SK-N-SH treated with all-trans-retinoic acid at 6 μM for 48 hours (cell line): ENCODE measurements at regions not wholly inside any gene's neighbourhood (a gene's known extent, or its start where the extent isn't known, plus 50 kb on each side); places are given as distances from the start of the nearest gene placed in this dataset.

Source experiments
- ATAC-seq: fragments of 200-7000 bp; cut with Tn5 transposase; 3 replicates; pipeline ENCODE4 v1.9.1; 2020; ENCODE audit warnings: mild to moderate bottlenecking, moderate library complexity
- ARNTL ChIP-seq: fragments of 450-650 bp; formaldehyde crosslinking; IDR thresholded peaks from 2 replicates; pipeline ENCODE4 v1.5.0; 2020; ENCODE audit warnings: low read depth, mild to moderate bottlenecking, moderate library complexity, borderline replicate concordance
- BACH2 ChIP-seq: fragments of 250-450 bp; sonication (Bioruptor Pico); IDR thresholded peaks from 2 replicates; pipeline ENCODE4 v1.9.0; 2021; ENCODE audit warnings: mild to moderate bottlenecking, borderline replicate concordance
- CSDC2 ChIP-seq: fragments of 250-450 bp; sonication (Bioruptor Pico); IDR thresholded peaks from 2 replicates; pipeline ENCODE4 v1.5.0; 2020; ENCODE audit warnings: mild to moderate bottlenecking, moderate library complexity
- ESRRG ChIP-seq: fragments of 250-450 bp; sonication (Bioruptor Pico); IDR thresholded peaks from 2 replicates; pipeline ENCODE4 v1.6.1; 2021; ENCODE audit warnings: mild to moderate bottlenecking
- GLIS3 ChIP-seq: fragments of 250-450 bp; sonication (Bioruptor Pico); IDR thresholded peaks from 2 replicates; pipeline ENCODE4 v1.5.0; 2020; ENCODE audit warnings: mild to moderate bottlenecking, moderate library complexity
- ISL1 ChIP-seq: fragments of 250-450 bp; sonication (Bioruptor Pico); IDR thresholded peaks from 2 replicates; pipeline ENCODE4 v2.1.2; 2022; ENCODE audit warnings: mild to moderate bottlenecking, moderate library complexity
- PPARA ChIP-seq: fragments of 250-450 bp; sonication (Bioruptor Pico); IDR thresholded peaks from 2 replicates; pipeline ENCODE4 v1.5.0; 2020; ENCODE audit warnings: mild to moderate bottlenecking, borderline replicate concordance
- RARB ChIP-seq: fragments of 250-450 bp; sonication (Bioruptor Pico); IDR thresholded peaks from 2 replicates; pipeline ENCODE4 v1.8.0; 2021; ENCODE audit warnings: mild to moderate bottlenecking, moderate library complexity
- SNAI2 ChIP-seq: fragments of 250-450 bp; sonication (Bioruptor Pico); IDR thresholded peaks from 2 replicates; pipeline ENCODE4 v1.5.0; 2020; ENCODE audit warnings: mild to moderate bottlenecking, moderate library complexity
- ZC3H10 ChIP-seq: fragments of 250-450 bp; sonication (Bioruptor Pico); IDR thresholded peaks from 2 replicates; pipeline ENCODE4 v1.5.1; 2021; ENCODE audit warnings: mild to moderate bottlenecking, moderate library complexity
- ZFP30 ChIP-seq: fragments of 450-650 bp; formaldehyde crosslinking; IDR thresholded peaks from 2 replicates; pipeline ENCODE4 v1.5.0; 2022; ENCODE audit warnings: mild to moderate bottlenecking, moderate library complexity
- ZNF565 ChIP-seq: fragments of 450-650 bp; formaldehyde crosslinking; conservative IDR thresholded peaks from 2 replicates; pipeline ENCODE4 v1.5.0; 2020; ENCODE audit warnings: low read depth, mild to moderate bottlenecking, moderate library complexity
- ZNF70 ChIP-seq: fragments of 450-650 bp; formaldehyde crosslinking; IDR thresholded peaks from 2 replicates; pipeline ENCODE4 v1.5.0; 2020; ENCODE audit warnings: mild to moderate bottlenecking, moderate library complexity
- ZNF8 ChIP-seq: fragments of 450-650 bp; formaldehyde crosslinking; IDR thresholded peaks from 2 replicates; pipeline ENCODE4 v1.5.0; 2020; ENCODE audit warnings: mild to moderate bottlenecking, moderate library complexity
- TF ChIP-seq, protein P1 (sequence below): fragments of 250-450 bp; sonication (Bioruptor Pico); IDR thresholded peaks from 2 replicates; pipeline ENCODE4 v1.8.0; 2021; ENCODE audit warnings: low read depth, mild to moderate bottlenecking, moderate library complexity, borderline replicate concordance
- TF ChIP-seq, protein P2 (sequence below): fragments of 250-450 bp; sonication (Bioruptor Pico); IDR thresholded peaks from 2 replicates; pipeline ENCODE4 v1.5.0; 2020; ENCODE audit warnings: mild to moderate bottlenecking, moderate library complexity
- TF ChIP-seq, protein P3 (sequence below): fragments of 250-450 bp; sonication (Bioruptor Pico); IDR thresholded peaks from 2 replicates; pipeline ENCODE4 v1.8.0; 2020; ENCODE audit warnings: mild to moderate bottlenecking, moderate library complexity, borderline replicate concordance
- TF ChIP-seq, protein P4 (sequence below): fragments of 250-450 bp; sonication (Bioruptor Pico); IDR thresholded peaks from 2 replicates; pipeline ENCODE4 v1.5.1; 2020; ENCODE audit warnings: low read depth, mild to moderate bottlenecking, moderate library complexity
- TF ChIP-seq, protein P5 (sequence below): fragments of 250-450 bp; sonication (Bioruptor Pico); IDR thresholded peaks from 2 replicates; pipeline ENCODE4 v1.5.1; 2021; ENCODE audit warnings: mild to moderate bottlenecking, moderate library complexity

DNA sequence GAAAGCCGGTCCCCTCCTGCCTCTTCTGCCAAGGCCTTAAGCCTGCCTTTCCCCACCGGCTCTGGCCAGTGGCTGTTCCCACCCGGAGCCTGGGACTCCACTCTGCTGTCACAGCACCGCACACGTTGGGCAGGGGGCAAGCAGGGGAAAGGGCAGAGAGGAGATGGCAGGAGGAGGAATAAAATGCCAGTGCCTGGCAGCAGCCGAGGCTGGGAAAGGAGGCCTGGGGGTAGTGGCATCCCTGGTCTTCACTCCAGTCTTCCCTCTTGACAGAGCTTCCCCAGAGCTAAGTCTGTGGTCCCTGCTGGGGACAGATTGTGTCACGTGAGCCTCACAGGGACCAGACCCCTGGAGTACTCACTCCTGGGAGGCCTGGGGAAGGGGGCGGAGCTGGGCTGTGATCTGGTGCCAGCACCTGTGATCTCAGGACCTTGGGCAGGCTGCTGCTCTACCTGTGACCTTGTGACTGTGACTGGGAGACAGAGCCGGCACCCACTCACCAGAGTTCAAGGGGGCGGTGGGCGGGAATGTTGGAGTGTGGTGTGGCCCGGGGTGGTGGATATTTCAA is 97.2 kb upstream of the GSE1 start:
- ATAC-seq = no peak
- TF ChIP-seq RARB (CRISPR knock-in tag) (no peak), BACH2 (no peak), ISL1 (CRISPR knock-in tag) (no peak), ZC3H10 (CRISPR knock-in tag) (no peak), ZNF70 (CRISPR knock-in tag) (no peak), GLIS3 (CRISPR knock-in tag) (no peak), SNAI2 (CRISPR knock-in tag) (no peak), ZNF565 (CRISPR knock-in tag) (no peak), ARNTL (CRISPR knock-in tag) (no peak)
- TF ChIP-seq, protein P1, sequence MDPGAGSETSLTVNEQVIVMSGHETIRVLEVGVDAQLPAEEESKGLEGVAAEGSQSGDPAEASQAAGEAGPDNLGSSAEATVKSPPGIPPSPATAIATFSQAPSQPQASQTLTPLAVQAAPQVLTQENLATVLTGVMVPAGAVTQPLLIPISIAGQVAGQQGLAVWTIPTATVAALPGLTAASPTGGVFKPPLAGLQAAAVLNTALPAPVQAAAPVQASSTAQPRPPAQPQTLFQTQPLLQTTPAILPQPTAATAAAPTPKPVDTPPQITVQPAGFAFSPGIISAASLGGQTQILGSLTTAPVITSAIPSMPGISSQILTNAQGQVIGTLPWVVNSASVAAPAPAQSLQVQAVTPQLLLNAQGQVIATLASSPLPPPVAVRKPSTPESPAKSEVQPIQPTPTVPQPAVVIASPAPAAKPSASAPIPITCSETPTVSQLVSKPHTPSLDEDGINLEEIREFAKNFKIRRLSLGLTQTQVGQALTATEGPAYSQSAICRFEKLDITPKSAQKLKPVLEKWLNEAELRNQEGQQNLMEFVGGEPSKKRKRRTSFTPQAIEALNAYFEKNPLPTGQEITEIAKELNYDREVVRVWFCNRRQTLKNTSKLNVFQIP (CRISPR knock-in tag) = no peak
- TF ChIP-seq, protein P2, sequence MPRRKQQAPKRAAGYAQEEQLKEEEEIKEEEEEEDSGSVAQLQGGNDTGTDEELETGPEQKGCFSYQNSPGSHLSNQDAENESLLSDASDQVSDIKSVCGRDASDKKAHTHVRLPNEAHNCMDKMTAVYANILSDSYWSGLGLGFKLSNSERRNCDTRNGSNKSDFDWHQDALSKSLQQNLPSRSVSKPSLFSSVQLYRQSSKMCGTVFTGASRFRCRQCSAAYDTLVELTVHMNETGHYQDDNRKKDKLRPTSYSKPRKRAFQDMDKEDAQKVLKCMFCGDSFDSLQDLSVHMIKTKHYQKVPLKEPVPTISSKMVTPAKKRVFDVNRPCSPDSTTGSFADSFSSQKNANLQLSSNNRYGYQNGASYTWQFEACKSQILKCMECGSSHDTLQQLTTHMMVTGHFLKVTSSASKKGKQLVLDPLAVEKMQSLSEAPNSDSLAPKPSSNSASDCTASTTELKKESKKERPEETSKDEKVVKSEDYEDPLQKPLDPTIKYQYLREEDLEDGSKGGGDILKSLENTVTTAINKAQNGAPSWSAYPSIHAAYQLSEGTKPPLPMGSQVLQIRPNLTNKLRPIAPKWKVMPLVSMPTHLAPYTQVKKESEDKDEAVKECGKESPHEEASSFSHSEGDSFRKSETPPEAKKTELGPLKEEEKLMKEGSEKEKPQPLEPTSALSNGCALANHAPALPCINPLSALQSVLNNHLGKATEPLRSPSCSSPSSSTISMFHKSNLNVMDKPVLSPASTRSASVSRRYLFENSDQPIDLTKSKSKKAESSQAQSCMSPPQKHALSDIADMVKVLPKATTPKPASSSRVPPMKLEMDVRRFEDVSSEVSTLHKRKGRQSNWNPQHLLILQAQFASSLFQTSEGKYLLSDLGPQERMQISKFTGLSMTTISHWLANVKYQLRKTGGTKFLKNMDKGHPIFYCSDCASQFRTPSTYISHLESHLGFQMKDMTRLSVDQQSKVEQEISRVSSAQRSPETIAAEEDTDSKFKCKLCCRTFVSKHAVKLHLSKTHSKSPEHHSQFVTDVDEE (CRISPR knock-in tag) = no peak

DNA sequence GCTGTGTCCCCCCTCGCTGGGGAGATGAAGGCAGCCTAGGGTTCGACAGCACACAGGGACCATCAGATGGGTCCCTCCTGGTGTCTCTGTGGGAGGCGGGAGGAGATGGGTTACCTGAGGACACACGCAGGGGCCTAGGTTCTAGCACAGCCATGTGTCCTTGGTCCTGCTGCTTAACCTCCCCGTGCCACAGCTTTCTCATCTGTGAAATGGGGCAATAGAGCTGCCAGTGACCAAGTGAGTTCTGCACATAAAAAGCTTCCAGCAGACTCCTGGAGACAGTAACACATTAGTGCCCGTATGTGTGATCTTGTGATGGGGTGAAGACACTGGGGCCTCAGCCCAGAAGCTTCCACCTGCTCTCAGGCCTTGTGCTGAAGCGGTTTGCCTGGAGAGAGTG is 96.0 kb upstream of the GSE1 start:
- ATAC-seq = no peak

More for the DNA sequence above, 96.0 kb upstream of the GSE1 start:
- TF ChIP-seq, protein P2 (CRISPR knock-in tag) = no peak
- TF ChIP-seq ZNF70 (CRISPR knock-in tag) (no peak), ISL1 (CRISPR knock-in tag) (no peak), RARB (CRISPR knock-in tag) (no peak), ARNTL (CRISPR knock-in tag) (no peak), PPARA (no peak), ESRRG (CRISPR knock-in tag) (no peak), CSDC2 (CRISPR knock-in tag) (no peak), ZNF8 (CRISPR knock-in tag) (no peak), SNAI2 (CRISPR knock-in tag) (no peak), ZFP30 (CRISPR knock-in tag) (no peak), GLIS3 (CRISPR knock-in tag) (no peak), BACH2 (no peak)
- TF ChIP-seq, protein P3, sequence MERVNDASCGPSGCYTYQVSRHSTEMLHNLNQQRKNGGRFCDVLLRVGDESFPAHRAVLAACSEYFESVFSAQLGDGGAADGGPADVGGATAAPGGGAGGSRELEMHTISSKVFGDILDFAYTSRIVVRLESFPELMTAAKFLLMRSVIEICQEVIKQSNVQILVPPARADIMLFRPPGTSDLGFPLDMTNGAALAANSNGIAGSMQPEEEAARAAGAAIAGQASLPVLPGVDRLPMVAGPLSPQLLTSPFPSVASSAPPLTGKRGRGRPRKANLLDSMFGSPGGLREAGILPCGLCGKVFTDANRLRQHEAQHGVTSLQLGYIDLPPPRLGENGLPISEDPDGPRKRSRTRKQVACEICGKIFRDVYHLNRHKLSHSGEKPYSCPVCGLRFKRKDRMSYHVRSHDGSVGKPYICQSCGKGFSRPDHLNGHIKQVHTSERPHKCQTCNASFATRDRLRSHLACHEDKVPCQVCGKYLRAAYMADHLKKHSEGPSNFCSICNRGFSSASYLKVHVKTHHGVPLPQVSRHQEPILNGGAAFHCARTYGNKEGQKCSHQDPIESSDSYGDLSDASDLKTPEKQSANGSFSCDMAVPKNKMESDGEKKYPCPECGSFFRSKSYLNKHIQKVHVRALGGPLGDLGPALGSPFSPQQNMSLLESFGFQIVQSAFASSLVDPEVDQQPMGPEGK = no peak
- TF ChIP-seq, protein P4, sequence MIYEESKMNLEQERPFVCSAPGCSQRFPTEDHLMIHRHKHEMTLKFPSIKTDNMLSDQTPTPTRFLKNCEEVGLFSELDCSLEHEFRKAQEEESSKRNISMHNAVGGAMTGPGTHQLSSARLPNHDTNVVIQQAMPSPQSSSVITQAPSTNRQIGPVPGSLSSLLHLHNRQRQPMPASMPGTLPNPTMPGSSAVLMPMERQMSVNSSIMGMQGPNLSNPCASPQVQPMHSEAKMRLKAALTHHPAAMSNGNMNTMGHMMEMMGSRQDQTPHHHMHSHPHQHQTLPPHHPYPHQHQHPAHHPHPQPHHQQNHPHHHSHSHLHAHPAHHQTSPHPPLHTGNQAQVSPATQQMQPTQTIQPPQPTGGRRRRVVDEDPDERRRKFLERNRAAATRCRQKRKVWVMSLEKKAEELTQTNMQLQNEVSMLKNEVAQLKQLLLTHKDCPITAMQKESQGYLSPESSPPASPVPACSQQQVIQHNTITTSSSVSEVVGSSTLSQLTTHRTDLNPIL = no peak
- TF ChIP-seq, protein P5, sequence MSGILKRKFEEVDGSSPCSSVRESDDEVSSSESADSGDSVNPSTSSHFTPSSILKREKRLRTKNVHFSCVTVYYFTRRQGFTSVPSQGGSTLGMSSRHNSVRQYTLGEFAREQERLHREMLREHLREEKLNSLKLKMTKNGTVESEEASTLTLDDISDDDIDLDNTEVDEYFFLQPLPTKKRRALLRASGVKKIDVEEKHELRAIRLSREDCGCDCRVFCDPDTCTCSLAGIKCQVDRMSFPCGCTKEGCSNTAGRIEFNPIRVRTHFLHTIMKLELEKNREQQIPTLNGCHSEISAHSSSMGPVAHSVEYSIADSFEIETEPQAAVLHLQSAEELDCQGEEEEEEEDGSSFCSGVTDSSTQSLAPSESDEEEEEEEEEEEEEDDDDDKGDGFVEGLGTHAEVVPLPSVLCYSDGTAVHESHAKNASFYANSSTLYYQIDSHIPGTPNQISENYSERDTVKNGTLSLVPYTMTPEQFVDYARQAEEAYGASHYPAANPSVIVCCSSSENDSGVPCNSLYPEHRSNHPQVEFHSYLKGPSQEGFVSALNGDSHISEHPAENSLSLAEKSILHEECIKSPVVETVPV = no peak
